ENCODE measurements at regions not wholly inside any gene's neighbourhood (a gene's known extent, or its start where the extent isn't known, plus 50 kb on each side); places are given as distances from the start of the nearest gene placed in this dataset.

DNA sequence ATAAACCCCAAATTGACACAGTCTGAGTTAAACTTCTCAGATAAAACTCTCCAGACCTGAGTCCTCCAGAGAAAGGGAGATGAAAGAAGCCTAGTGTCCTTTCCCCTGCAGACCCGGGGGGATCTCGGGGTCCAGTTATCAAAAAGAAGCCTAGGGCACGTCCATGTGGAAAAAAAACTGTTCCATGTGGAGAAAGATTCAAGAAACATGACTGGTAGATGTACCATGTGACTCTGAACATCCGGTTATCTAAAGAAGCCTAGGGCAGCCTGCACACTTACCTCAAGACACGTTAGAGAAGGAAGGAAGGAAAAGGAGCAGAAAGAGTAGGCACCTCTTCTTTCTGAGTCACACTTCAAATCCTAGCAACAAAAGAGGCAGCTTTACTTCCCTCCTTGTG, 421.0 kb downstream of the LRATD1 start:
- TF ChIP-seq POLR2A (IDR thresholded peaks at IDR 0.05; ENCODE audit: low read depth): no peak
- no peak for TF ChIP-seq EP300 (IDR thresholded peaks at IDR 0.05)
- no peak for TF ChIP-seq POLR2AphosphoS5 (IDR thresholded peaks at IDR 0.05)
- TF ChIP-seq, protein P1, sequence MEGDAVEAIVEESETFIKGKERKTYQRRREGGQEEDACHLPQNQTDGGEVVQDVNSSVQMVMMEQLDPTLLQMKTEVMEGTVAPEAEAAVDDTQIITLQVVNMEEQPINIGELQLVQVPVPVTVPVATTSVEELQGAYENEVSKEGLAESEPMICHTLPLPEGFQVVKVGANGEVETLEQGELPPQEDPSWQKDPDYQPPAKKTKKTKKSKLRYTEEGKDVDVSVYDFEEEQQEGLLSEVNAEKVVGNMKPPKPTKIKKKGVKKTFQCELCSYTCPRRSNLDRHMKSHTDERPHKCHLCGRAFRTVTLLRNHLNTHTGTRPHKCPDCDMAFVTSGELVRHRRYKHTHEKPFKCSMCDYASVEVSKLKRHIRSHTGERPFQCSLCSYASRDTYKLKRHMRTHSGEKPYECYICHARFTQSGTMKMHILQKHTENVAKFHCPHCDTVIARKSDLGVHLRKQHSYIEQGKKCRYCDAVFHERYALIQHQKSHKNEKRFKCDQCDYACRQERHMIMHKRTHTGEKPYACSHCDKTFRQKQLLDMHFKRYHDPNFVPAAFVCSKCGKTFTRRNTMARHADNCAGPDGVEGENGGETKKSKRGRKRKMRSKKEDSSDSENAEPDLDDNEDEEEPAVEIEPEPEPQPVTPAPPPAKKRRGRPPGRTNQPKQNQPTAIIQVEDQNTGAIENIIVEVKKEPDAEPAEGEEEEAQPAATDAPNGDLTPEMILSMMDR (IDR thresholded peaks at IDR 0.05): no peak
- Histone ChIP-seq H3K36me3 (no peaks in the 10 kb centered on the region), H3K27ac (replicated peaks in 1 of 4) (no peak overlapping the region), H3K27me3 (no peaks in the 10 kb centered on the region), H3K9me3 (no peaks in the 10 kb centered on the region), H3K4me3 (no peak overlapping the region), H3K4me1 (peaks cover 0 to 2% (median 0%) of the 10 kb centered on the region in 4 donors)
- intact Hi-C loops (cut with DNase I): no loop called here
- no peak for DNase-seq (ENCODE audit: extremely low spot score)
- 88% methylated on average over 5 of the region's 5 CpGs for WGBS

GRCh38 chr2:15058015-15058720, 425.7 kb downstream of the LRATD1 start:
- no peak for TF ChIP-seq POLR2AphosphoS5 (IDR thresholded peaks at IDR 0.05)
- peak; percentile 19 for DNase-seq (ENCODE audit: extremely low spot score)
- Histone ChIP-seq H3K27me3 (no peaks in the 10 kb centered on the region), H3K4me1 (peaks cover 0 to 2% (median 0%) of the 10 kb centered on the region in 4 donors), H3K9me3 (no peaks in the 10 kb centered on the region), H3K27ac (replicated peaks in 1 of 4) (no peak overlapping the region), H3K4me3 (no peak overlapping the region), H3K36me3 (no peaks in the 10 kb centered on the region)
- 75% methylated on average over 6 of the region's 6 CpGs for WGBS
- intact Hi-C loops (cut with DNase I): no loop called here

GRCh38 chr2:15058721-15059157, 426.2 kb downstream of the LRATD1 start:
- peak; percentile 50 for DNase-seq (ENCODE audit: extremely low spot score)
- intact Hi-C loops (cut with DNase I): no loop called here
- 70% methylated on average over 3 of the region's 3 CpGs for WGBS

DNA sequence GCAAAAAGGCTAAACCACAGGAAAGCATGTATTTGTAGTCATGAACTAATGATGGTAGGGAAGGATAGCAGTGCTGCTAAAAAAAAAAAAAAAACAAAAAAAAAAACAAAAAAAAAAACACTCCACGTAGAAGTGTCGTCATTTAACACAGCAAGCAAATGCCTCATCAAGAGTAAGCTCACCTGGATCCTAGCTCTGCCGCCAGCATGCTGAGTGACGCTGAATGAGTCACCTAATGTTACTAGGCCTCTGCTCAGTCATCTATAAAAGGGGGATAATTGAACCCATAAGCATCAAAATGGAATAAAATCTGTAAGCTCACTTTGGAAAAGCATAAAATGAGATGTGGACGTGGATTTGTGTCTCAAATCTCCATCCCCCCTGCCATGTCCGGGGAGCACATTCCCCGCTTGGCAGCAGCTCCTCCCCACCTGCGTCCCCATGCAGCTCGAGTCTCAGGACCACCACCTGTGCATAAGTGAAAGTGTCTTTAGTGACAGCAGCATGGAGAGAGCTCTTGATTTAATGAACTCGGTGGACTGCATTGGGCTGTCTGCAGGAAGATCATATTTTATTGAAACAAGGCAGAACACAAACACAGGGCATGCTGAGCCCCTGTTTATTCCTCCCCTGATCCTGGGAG, 427.5 kb downstream of the LRATD1 start:
- Histone ChIP-seq H3K9me3 (no peaks in the 10 kb centered on the region), H3K27ac (replicated peaks in 1 of 4) (no peak overlapping the region), H3K27me3 (no peaks in the 10 kb centered on the region), H3K4me1 (peaks cover 0 to 2% (median 0%) of the 10 kb centered on the region in 4 donors), H3K36me3 (no peaks in the 10 kb centered on the region), H3K4me3 (no peak overlapping the region)
- intact Hi-C loops (cut with DNase I): no loop called here
- 74% methylated on average over 10 of the region's 10 CpGs for WGBS
- DNase-seq (ENCODE audit: extremely low spot score): peak; percentile 37
- TF ChIP-seq EP300 (IDR thresholded peaks at IDR 0.05): no peak
- TF ChIP-seq, protein P1 (IDR thresholded peaks at IDR 0.05): no peak
- no peak for TF ChIP-seq POLR2A (IDR thresholded peaks at IDR 0.05; ENCODE audit: low read depth)
- TF ChIP-seq POLR2AphosphoS5 (IDR thresholded peaks at IDR 0.05): no peak

More at GRCh38 chr2:15058721-15059157, 426.2 kb downstream of the LRATD1 start:
- TF ChIP-seq POLR2AphosphoS5 (IDR thresholded peaks at IDR 0.05): no peak
- TF ChIP-seq, protein P1 (IDR thresholded peaks at IDR 0.05): no peak
- TF ChIP-seq POLR2A (IDR thresholded peaks at IDR 0.05; ENCODE audit: low read depth): no peak
- TF ChIP-seq EP300 (IDR thresholded peaks at IDR 0.05): no peak
- peaks cover 0 to 2% (median 0%) of the 10 kb centered on the region in 4 donors for H3K4me1 ChIP-seq
- no peak overlapping the region for H3K4me3 ChIP-seq
- H3K9me3 ChIP-seq: no peaks in the 10 kb centered on the region
- no peaks in the 10 kb centered on the region for H3K36me3 ChIP-seq
- no peak overlapping the region for H3K27ac ChIP-seq (replicated peaks in 1 of 4)
- no peaks in the 10 kb centered on the region for H3K27me3 ChIP-seq

DNA sequence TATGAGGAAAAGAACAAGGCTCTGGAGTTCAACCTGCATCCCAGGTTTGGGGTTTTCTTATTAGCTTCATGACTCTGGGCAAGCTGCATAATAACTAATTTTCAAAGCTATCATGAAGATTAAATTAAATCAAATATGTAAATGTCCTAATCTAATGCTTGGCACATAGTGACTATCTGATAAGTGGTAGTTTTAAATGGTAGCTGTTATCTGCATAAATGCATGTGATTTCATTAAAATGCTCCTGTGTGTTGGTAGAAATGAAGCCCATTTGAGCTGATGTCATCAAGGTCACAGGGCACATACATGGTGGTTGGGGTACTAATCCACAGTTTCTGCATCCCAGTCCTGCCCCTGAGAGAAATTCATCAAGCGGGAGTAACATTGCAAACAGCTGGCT, 428.8 kb downstream of the LRATD1 start:
- DNase-seq (ENCODE audit: extremely low spot score): no peak
- TF ChIP-seq, protein P1 (IDR thresholded peaks at IDR 0.05): no peak
- TF ChIP-seq POLR2A (IDR thresholded peaks at IDR 0.05; ENCODE audit: low read depth): no peak
- no peak overlapping the region for H3K27ac ChIP-seq (replicated peaks in 1 of 4)
- no peak overlapping the region for H3K4me3 ChIP-seq
- H3K27me3 ChIP-seq: no peaks in the 10 kb centered on the region
- peaks cover 0 to 7% (median 2%) of the 10 kb centered on the region in 4 donors for H3K9me3 ChIP-seq
- H3K4me1 ChIP-seq: peaks cover 0 to 2% (median 0%) of the 10 kb centered on the region in 4 donors
- H3K36me3 ChIP-seq: no peaks in the 10 kb centered on the region
- intact Hi-C loops (cut with DNase I): no loop called here
- WGBS: 100% methylated on average over 1 of the region's 1 CpG
